HG02588 (cell line): ENCODE measurements at regions not wholly inside any gene's neighbourhood (a gene's known extent, or its start where the extent isn't known, plus 50 kb on each side); places are given as distances from the start of the nearest gene placed in this dataset.
"Not testable (repeated sequence)": the region's sequence is repeated elsewhere in the genome, so short reads cannot be mapped to it uniquely, and the experiment has no call there.

Experiments used
- ATAC-seq: cut with Tn5 transposase; IDR thresholded peaks from one replicate; pipeline ENCODE4 v1.9.1; 2021; ENCODE audit warnings: mild to moderate bottlenecking, moderate library complexity; ENCODE audit not compliant: unreplicated experiment

DNA sequence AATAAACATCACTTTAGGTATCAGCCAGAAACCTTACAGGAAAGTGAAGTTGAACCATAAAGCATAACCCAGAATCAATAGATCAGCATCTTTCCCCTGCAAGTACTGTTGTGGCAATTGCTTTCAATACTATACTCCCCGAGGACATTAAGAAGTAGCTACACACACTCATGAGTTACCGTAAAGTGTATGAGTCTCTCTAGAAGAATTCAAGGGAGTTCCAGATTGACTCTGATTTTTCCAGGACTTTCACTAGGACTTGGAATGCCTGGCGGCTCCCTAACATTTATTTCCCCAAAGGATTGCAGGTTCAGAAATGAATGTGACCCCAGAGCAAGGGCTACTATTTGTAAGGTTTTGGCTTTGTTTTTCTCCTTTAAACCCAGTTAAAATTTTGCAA lies 465.4 kb upstream of the MDGA2 start:
- ATAC-seq = no peak

DNA sequence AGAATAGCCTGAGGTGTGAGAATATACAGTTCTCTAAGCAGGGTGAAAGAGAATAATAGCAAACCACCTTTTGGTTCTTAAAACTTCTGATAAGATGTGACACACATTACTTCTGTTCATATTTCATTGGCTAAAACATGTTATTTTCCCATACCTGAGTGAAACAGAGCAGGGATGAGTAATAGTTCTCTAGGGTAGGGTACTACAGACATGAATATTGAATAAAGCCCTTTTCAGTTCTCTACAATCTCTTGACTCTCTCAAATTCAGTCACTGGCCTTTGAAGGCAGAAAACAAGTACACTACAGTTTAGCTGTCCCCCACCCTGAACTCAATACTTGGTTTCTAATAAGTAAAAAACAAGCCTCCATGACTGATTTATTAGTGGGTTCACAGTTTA lies 454.1 kb upstream of the MDGA2 start:
- no peak for ATAC-seq

DNA sequence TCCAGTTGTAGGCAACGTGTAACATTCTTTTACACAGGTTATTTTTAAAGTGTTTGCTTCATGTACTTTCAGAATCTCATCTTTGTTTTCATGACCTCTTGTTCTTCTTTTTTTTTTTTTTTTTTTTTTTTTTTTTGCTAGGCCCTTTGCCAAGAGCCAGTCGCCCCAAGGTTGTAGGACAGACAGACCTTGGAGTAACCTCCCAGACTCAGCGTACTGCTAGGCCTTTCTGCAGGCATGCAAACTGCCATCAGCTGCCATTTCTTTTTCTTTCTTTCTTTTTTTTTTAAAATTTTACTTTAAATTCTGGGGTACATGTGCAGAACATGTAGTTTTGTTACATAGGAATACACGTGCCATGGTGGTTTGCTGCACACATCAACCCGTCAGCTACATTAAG lies 452.3 kb upstream of the MDGA2 start:
- no peak for ATAC-seq

DNA sequence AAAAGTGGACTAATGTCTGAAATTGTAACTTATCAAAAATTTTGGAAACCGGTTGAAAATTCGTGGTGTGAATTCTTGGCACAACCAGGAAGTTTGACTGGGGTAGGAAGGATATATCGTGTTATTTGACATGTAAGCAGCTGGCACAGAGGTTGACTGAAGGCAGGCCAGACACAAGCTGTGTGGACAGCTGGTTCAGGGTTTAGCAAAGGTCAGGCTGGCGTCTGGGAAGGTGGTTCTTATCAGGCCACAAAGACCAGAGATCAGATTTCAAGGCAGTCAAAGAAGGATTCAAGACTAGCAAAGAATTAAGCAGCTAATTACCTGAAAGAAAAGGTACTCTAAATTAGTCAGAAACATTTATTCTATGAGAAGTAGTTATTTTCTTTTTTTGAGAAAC lies 450.2 kb upstream of the MDGA2 start:
- ATAC-seq = no peak

DNA sequence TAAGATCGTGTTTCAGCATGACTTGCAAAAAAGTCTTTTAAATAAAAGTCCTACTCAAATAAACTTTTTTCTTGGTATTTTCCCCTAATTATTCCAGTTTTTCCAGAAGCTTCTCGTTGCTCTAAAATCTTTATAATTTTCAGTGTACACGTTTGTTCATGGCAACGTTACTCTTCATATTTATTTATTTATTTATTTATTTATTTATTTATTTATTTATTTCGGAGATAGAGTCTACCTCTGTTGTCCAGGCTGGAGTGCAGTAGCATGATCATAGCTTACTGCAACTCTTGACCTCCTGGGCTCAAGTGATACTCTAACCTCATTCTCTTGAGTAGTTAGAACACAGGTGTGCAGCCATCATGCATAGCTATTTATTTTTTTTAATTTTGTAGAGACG lies 438.3 kb upstream of the MDGA2 start:
- ATAC-seq = no peak

DNA sequence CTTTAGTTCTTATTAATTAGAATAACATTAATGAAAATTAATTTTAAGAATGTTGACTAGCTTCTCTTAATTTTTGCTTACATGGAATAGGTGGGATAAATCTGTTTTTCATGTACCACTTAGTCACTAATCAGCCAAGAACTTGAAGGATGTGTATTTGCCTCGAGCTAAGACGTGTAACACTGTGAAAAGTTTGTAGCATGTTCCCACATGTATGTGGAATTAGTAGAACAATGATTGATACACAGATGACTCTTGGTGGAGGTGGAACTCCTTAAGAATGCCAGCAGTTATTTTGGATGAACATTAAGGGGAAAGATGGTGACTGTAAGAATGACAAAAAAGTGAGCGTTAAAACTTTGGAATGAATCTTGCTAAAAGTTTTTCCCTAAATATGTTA lies 435.7 kb upstream of the MDGA2 start:
- no peak for ATAC-seq

DNA sequence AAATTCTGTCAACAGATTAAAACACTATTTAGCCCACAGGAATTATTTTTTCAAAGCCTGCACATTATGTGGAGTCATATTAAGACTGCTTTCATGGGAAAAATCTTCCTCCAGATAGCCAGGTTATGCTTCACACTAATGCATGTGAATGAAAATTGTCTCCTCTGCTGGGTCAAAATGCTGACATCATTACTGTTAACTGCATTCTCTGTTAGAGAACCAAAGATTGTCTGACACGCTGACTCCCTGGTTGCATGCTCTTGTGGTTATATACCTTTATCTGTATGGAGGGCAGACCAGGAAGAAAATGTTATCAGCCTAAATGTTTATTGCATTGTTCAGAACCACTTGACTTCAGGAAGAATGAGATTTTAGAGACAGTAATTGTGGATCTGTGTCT lies 432.2 kb upstream of the MDGA2 start:
- ATAC-seq = no peak

DNA sequence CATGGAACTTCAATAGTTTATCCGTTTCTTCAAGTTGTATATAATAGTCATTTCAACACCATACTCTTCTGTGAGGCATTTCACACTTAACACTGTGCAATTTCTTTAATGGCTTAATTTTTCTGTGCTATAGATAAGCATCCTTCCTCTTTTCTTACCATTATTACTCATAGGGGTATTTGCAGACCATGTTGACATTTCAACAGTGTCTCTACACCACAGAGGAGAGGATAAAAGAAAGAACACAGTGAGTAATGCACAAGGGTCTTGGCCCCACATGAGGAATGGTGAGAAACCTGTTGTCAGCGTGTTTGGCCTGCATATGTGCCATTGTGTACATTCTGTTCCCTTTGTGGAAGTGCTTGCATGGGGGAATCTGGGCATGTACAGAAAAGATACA lies 421.5 kb upstream of the MDGA2 start:
- ATAC-seq = no peak

DNA sequence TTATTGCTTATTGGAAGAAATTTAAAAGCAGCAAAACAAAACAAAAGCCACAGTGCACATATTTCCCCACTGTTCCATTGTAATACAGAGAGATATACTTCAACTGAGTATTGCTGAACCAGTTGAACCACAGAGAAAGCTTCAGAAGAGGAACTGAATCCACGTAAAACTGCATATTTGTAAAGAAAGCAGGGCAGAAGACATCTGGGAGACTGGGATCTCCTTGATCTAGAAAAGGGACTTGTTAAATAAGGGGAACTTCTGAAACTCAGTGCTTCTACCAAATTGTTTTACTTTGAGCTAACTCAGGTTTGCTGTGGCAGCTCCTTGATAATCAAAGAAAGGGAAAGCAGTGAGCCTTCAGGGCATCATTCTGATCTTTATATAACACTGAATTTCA lies 411.1 kb upstream of the MDGA2 start:
- ATAC-seq = no peak

DNA sequence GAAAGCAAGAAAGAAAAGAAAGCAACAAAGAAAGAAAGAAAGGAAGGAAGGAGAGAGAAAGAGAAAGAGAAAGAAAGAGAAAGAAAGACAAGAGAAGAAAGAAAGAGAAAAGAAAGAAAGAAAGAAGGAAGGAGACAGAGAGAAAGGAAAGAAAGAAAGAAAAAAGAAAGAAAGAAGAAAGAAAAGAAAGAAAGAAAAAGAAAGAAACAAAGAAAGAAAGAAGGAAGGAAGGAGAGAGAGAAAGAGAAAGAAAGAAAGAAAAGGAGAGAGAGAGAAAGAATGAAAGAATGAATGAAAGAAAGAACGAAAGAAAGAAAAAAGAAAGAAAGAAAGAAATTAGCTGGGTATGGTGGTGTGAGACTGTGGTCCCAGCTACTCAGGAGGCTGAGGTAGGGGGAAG lies 400.1 kb upstream of the MDGA2 start:
- no peak for ATAC-seq

DNA sequence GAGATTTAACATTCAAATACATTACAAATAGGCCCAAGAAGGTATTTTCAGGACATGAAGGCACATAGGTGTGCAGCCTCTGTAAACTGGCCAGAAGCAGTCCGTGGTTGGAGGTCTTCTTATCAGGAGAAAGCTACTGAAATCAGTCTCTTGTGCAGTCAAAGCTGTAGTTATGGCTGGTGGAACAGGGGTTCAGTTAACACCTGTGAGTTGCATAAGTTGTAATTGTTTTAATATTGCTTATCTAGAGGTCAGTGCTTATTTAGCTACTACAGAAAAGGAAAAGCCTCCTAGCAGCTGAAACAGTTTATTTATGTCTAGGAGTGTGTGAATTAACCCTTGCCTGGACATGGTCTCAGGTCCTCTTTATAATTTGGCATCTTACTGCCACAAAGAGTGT lies 377.6 kb upstream of the MDGA2 start:
- ATAC-seq = no peak

DNA sequence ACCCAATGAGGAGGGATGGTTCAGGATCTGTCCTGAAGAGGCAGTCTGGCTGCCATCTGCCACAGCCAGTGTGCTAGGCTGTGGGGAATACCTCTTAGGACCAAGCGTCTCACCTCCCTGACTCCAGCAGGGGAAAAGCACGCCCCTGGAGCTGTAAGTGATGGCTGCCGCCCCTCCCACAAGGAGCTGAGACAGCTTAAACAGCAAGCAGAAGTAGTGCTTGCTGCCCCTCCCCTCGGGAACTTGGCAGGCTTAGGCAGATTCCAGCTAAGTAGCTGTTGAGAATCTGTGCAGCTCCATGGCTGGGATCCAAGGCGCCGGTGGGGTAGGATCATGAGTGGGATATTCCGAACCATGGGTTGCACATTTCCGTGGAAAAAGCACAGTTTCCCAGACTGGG lies 360.4 kb upstream of the MDGA2 start:
- no peak for ATAC-seq

DNA sequence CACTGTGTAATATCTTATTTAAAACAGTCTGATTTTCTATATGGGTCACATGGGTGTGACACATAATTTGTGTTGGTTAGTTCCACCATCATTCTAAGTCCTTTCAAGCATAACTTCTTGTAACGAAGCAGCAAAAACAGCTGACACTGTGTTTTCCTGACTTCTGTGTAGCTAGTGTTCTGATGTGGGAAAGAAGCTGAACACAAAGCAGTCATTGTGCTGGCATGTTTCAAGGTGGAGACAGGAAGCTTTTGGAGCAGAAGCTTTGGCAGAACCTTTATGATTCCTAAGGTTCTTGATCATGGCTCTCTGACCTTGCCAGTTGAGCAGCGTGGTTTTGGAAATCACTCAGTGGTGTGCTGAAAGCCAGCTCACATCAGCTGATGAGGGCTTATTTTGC lies 351.7 kb upstream of the MDGA2 start:
- no peak for ATAC-seq

DNA sequence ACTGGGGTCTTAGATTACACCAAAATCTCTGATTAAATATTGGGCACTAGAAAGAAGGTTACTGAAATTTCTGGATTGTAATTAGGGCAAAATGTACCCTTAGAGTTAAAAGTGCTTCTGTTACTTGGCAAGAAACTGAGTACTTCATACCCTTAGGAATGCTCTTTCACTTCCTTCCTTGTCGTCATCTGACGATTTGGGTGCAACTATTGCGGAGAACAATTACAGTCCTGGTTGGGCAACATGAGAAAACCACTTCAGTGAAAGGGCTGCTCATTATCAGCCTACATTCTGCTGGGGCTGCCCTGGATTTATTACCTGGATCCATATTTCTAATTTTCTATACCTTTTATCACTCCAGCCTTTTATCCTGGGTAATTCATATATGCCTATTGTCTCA lies 348.5 kb upstream of the MDGA2 start:
- ATAC-seq = no peak

DNA sequence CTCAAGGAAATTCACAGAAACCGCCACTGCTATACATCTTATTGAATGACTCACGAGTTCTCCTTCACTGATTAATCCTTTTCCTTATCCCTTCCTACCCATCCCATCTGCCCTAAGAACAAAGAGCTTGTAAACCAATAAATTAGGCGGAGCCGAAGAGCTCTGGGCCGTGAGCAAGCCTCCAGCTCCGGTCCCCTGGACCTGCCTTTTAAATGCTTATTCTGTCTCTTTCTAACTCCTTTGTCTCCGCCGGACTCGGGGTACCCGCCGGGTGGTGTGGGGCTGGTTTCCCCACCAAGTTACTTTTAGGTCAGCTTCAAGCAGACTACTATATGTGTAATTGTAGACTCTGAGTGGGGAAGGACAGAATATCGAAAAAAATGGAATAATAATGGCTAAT lies 336.1 kb upstream of the MDGA2 start:
- ATAC-seq = not testable (repeated sequence)

DNA sequence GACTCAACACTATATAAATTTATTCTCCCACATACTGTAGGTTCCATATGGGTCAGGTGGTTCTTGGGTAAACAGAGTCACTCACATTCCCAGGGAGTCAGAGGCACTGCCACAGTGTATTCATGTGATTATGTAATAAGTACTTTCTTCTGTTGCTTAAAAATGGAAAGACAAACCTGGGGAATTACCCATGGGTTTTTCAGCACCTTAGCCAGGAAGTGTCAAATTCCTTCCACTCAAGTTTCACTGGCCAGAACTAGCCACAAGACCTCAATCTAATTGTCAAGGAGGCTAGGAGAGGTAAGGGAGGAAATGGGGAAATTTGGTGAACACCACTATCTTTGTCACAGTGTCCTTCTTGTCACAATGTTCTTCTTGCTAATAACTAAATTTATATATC lies 333.2 kb upstream of the MDGA2 start:
- no peak for ATAC-seq

DNA sequence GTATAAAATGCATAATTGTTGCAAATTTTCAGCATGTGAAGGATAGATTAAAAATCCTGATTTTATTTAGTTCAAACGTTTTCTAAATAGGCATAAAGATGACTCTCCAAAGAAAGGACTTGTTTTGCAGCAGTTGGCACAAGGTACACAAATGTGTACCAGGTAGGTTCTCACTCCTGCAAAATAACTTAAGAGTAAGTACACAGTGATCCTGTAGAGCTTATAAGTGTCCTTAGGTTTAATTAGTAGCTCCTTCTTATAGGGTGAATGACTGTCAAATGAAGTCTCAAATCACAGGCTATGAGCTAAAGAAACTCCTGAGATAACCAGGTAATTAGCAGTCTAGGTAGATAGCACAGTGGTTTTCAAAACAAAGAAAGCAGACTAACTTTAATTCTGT lies 330.6 kb upstream of the MDGA2 start:
- ATAC-seq = no peak

DNA sequence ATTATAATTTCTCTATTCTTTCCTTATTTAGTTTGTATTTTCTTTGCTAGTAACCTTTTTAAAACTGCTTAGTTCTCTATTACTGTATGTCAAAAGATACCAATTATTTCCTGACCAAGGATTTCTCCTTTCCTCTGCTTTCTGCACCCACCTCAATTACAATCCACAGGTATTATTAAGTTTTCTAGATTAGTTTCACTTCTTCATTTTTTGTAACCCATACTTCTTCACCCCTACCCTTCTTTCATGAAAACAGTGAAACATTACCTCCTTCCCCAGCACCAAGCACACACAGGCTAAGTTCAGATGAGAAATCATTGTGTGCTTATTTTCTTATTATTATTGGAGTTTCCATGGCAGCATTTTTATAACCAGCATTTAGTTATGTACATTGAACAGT lies 318.5 kb upstream of the MDGA2 start:
- no peak for ATAC-seq

DNA sequence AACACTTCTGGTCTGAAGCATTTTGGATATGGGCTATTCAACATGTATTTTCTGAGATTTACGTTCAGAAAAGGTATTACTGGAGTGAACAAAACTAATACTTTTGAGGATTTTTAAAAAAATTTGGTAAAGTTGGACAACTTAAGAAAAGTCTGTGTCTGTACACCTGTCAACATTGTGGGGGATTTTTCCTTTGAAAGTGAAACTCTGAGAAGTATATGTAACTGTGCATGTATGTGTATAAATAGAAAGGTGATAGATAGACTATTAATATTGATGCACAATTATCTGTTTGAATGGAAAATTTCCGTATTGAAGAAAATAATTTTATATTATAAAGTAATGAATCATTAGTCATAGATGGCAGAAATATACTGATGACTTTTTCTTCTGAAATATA lies 312.8 kb upstream of the MDGA2 start:
- no peak for ATAC-seq

DNA sequence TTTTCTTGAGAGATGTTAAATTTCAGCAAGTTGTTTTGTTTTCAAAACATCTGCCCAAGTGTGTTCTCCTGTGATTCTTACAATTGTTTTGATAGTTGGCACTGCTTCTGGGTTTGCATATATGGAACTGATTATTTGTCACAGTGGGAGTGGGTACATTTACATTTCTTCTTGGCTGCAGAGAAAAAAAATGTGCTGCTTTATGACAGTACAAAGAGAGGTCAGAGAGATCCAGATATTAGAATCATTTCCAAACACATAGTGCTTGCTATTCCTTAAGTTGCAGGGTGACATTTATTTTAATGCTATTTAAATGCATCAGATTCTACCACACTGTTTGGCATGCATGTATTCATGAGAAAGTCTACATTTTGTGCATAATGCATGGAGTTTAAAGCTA lies 303.5 kb upstream of the MDGA2 start:
- ATAC-seq = no peak

DNA sequence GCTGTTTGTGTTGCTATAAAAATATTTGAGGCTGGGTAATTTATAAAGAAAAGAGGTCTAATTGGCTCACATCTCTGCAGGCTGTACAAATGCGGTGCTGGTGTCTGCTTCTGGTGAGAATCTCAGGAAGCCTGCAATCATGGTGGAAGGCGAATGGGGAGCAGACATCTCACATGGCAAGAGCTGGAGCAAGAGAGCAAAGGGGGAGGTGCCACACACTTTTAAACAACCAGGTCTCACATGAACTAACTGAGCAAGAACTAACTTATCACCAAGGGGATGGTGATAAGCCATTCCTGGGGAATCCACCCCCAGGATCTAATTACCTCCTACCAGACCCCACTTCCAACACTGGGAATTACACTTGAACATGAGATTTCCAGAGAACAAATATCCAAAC lies 300.7 kb upstream of the MDGA2 start:
- ATAC-seq = no peak

DNA sequence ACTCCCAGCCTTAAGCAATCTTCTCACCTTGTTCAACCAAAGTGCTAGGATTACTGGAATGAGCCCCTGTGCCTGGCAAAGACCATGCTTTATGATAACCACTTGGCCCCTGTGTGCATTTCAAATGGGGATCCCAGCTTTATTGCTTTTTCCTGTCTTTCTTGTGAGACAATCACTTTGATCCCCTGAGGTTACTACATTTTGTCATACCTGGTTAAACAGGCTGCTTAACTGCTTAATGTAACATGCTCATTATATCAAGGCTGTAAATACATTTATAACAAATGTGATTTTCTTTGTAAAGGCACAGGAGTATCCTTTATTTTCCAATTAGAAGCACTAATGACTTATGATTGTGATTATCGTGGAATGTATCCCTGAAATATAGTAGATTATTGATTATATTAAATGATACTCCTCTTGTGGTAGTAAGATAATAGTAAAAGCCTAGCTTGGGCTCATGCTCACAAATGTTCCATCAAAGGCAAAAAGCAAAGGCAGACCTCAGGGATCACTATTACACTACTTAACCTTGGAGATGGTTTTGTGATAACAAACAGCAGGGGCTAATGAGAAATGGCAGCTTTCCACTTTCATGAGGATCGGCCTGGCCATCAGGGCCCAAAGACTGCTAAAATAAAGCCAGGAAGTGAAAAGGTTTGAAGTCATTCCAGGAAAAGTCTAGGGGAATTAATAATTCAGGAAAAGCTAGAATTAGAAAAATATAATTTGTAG lies 290.8 kb upstream of the MDGA2 start:
- no peak for ATAC-seq

DNA sequence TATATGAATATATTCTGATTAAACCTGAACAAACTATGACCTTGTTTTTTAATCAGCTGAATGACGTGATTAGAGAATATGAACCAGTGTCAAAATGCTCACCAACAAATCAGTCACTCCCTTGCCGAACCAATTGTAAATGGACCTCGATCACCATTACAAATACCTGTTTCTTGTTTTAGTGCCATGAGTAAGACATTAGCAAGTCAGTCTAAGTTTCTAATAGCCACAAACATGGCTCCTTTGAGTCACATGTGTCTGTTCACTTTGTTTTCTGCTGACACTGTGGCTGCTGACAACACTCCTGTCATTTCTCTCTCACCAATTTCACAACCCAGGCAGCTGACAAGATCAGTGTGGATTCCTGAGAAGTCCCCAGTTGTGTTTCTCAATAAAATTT lies 286.2 kb upstream of the MDGA2 start:
- ATAC-seq = no peak

DNA sequence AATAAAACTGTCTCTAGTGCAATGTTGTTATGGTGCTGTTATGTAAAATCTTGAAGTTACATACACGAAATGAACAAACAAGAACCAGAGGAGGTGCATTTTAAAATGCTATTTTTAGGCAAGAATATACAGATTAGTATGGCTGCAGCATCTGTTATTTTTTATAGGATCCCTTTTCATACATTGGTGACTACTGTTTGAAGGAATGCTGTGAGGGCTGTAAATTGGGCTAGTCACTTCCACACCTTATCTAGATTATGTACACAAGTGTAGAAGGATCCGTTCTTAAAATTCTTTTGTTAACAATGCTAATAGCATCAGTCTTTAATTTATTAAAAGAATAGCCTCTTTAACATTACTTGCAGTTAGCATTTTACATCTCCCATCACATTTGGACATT lies 284.3 kb upstream of the MDGA2 start:
- ATAC-seq = no peak
